ENCODE measurements at regions not wholly inside any gene's neighbourhood (a gene's known extent, or its start where the extent isn't known, plus 50 kb on each side); places are given as distances from the start of the nearest gene placed in this dataset.

- no peak for TF ChIP-seq CTCF (IDR thresholded peaks at IDR 0.05; ENCODE audit: unreplicated experiment)
- H3K4me3 Mint-ChIP-seq, result no peak overlapping the region
- H3K4me1 Mint-ChIP-seq, result peaks cover 2% of the 10 kb centered on the region
- no peaks in the 10 kb centered on the region for H3K36me3 Mint-ChIP-seq
- no peaks in the 10 kb centered on the region for H3K9me3 Mint-ChIP-seq
- H3K27me3 Mint-ChIP-seq (ENCODE audit: low read depth), result no peaks in the 10 kb centered on the region
- no peak for DNase-seq (ENCODE audit: low spot score in 2 of 2, unreplicated experiment in 2 of 2)
- no peak overlapping the region for H3K27ac Mint-ChIP-seq
These were observed 697.0 kb upstream of the INTU start for GRCh38 chr4:126935801-126936200.

- Mint-ChIP-seq H3K4me3 (no peak overlapping the region), H3K27me3 (ENCODE audit: low read depth) (no peaks in the 10 kb centered on the region), H3K36me3 (no peaks in the 10 kb centered on the region), H3K4me1 (peaks cover 2% of the 10 kb centered on the region), H3K27ac (no peak overlapping the region), H3K9me3 (no peaks in the 10 kb centered on the region)
- no peak for TF ChIP-seq CTCF (IDR thresholded peaks at IDR 0.05; ENCODE audit: unreplicated experiment)
- no peak for DNase-seq (ENCODE audit: low spot score in 2 of 2, unreplicated experiment in 2 of 2)
These were observed 695.4 kb upstream of the INTU start for GRCh38 chr4:126937342-126937741.

- H3K27me3 Mint-ChIP-seq (ENCODE audit: low read depth), result no peaks in the 10 kb centered on the region
- no peaks in the 10 kb centered on the region for H3K36me3 Mint-ChIP-seq
These were observed 694.8 kb upstream of the INTU start for GRCh38 chr4:126937846-126938422.

GRCh38 chr4:126939401-126939800, 693.4 kb upstream of the INTU start:
- Mint-ChIP-seq H3K4me3 (no peak overlapping the region), H3K36me3 (no peaks in the 10 kb centered on the region), H3K4me1 (peaks cover 2% of the 10 kb centered on the region), H3K9me3 (no peaks in the 10 kb centered on the region), H3K27me3 (ENCODE audit: low read depth) (no peaks in the 10 kb centered on the region), H3K27ac (no peak overlapping the region)
- TF ChIP-seq CTCF (IDR thresholded peaks at IDR 0.05; ENCODE audit: unreplicated experiment), result no peak
- no peak for DNase-seq (ENCODE audit: low spot score in 2 of 2, unreplicated experiment in 2 of 2)

More at GRCh38 chr4:126937846-126938422, 694.8 kb upstream of the INTU start:
- TF ChIP-seq CTCF (IDR thresholded peaks at IDR 0.05; ENCODE audit: unreplicated experiment), result no peak
- no peak for DNase-seq (ENCODE audit: low spot score in 2 of 2, unreplicated experiment in 2 of 2)
- Mint-ChIP-seq H3K27ac (no peak overlapping the region), H3K9me3 (no peaks in the 10 kb centered on the region), H3K4me1 (peaks cover 2% of the 10 kb centered on the region), H3K4me3 (no peak overlapping the region)

GRCh38 chr4:126947536-126947935, 685.2 kb upstream of the INTU start:
- H3K9me3 Mint-ChIP-seq, result peaks cover 2% of the 10 kb centered on the region
- no peak for TF ChIP-seq CTCF (IDR thresholded peaks at IDR 0.05; ENCODE audit: unreplicated experiment)
- no peak overlapping the region for H3K27ac Mint-ChIP-seq
- no peaks in the 10 kb centered on the region for H3K27me3 Mint-ChIP-seq (ENCODE audit: low read depth)
- no peaks in the 10 kb centered on the region for H3K36me3 Mint-ChIP-seq
- H3K4me1 Mint-ChIP-seq, result no peaks in the 10 kb centered on the region
- H3K4me3 Mint-ChIP-seq, result no peak overlapping the region
- DNase-seq (ENCODE audit: low spot score in 2 of 2, unreplicated experiment in 2 of 2), result no peak
